Skin epidermis (tissue), 12 donors: ENCODE measurements at regions not wholly inside any gene's neighbourhood (a gene's known extent, or its start where the extent isn't known, plus 50 kb on each side); places are given as distances from the start of the nearest gene placed in this dataset.
A peak's percentile ranks its signal among the peaks of the same experiment; 100 is the strongest.
"Not testable (repeated sequence)": the region's sequence is repeated elsewhere in the genome, so short reads cannot be mapped to it uniquely, and the experiment has no call there.

Experiments used
- H3K27ac ChIP-seq, 21 experiments: fragments of 200-600 bp; sonication (generic) in 11 of 21; one replicate each; pipeline ENCODE4 v1.5.0; 2020; ENCODE audit warnings: mild to moderate bottlenecking in 3 of 21, inconsistent platforms in 2 of 21, moderate library complexity in 2 of 21
- H3K4me3 ChIP-seq, 7 experiments: fragments of 200-600 bp; sonication (generic) in 2 of 7; one replicate each; pipeline ENCODE4 v1.5.0; 2020; ENCODE audit warnings: inconsistent platforms in 2 of 7, mild to moderate bottlenecking in 2 of 7, moderate library complexity in 1 of 7

GRCh38 chr2:59803586-59803985 is 749.9 kb downstream of the BCL11A start:
- Histone ChIP-seq H3K27ac (no peak overlapping the region), H3K4me3 (no peak overlapping the region)

DNA sequence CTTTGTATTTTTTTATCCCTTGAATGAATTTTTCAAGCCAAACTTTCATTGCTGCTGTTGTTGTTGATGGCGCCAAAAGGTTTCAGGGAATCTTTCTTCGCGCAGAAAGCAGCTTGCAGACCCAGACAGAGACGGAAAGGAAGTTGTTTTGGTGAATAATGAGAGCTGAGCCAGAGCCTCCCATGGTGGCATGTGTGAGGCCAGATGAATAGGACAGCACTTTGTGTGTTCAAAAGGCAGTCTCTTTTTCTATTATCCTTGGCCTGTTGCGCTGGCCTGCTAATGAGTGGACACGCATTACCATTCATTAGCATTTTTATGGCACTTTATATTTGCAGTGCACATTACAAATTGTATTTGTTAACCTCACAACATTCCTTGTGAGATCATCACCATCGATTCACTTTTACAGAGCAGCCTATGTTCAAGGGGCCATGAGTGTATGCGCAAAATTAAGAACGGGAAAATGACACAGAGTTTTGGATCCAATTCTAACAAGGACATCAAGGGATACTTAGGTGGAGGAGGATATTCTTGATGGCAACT is 754.7 kb downstream of the BCL11A start:
- Histone ChIP-seq H3K4me3 (no peak overlapping the region), H3K27ac (no peak overlapping the region)

DNA sequence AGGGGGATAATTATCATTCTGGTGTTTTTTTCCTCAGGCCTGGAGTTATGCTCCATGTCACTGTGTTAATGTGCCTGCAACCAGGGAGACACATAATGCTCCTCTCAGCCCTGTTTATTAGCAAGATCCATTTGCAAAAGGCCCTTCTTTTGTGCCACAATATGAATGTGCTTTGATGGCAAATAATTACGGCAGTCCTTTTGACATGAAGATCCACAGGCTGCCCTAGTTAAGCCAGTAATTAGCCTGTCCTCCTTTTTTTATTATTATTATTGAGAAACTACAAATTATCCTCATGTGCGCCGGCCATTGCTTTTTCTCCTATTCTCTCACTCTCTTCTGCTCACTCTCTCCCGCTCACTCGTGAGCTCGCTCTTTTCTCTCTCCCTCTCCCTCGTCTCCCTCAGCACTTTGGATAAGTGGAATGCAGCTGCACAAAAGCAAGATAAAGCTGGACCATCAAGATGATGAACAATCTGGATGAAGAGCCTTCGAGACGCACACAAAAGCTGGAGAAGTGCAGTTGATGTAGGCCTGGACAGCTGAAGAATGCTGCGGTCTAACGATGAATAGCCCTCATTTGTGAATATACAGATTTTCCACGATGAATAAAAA is 762.3 kb downstream of the BCL11A start:
- H3K4me3 ChIP-seq: no peak overlapping the region

DNA sequence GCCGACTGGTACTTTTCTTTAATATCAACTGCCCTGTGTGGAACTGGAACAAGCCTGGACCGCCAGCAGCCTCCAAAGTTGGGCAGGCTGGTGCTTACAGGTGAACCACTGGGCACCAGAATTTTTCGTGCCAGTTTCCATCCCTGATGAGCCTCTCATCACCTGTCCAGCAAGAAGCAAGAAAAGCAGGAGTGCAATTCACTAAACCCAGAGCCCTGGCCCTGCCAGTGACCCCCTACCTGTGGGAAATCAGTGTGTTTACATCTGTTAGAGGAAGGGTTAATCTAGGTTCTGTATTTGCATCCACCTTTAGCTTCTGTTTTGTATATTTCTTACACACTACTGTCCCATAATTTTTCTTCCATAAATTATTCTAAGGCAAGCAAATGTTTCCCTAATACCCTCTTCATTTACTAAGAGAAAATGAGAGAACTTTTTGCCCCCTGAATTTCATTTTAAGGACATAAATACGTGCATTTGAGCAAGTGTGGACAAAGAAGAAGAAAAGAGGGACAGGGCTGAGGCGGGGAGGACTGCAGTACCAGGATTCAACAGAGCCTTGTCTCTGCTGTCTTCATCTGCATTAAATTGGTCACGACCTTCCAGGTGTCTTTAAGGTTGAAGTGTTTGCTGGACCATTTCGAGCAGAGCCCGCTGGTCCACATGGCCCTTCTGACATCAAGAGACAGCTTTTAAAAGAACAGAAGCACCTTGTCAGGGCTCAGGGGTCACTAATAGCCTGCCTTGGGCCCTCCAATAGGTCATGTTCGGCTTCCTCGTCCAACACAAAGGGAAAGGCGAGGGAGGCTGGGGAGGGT is 763.1 kb downstream of the BCL11A start:
- no peak overlapping the region for H3K27ac ChIP-seq
- no peak overlapping the region for H3K4me3 ChIP-seq

More for the DNA sequence above, 762.3 kb downstream of the BCL11A start:
- H3K27ac ChIP-seq: no peak overlapping the region

GRCh38 chr2:59789523-59789922 is 763.9 kb downstream of the BCL11A start:
- no peak overlapping the region for H3K4me3 ChIP-seq

DNA sequence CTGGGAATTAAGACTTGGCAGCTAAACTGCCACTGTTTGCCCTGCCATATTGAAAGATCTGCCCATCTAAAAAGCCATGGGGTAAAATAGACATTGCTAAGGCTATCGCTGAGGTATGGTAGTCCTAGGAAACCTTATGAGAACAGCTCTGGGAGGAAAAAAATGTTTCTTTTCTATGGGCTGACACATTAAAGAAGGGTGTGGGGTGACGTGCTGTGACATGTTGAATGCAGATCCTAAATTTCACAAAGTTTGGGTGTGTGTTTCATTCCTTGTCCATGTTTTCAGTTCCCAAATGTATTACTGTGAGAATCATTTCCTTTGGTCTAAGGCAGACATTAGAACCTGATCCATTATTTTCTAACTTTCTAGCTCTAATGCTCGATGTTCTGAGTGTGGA is 766.4 kb downstream of the BCL11A start:
- Histone ChIP-seq H3K4me3 (no peak overlapping the region), H3K27ac (peak overlapping the region in 14 of 21 experiments; percentile 1 to 71 (median 52))

More at GRCh38 chr2:59789523-59789922, 763.9 kb downstream of the BCL11A start:
- no peak overlapping the region for H3K27ac ChIP-seq

GRCh38 chr2:59786684-59787083 is 766.8 kb downstream of the BCL11A start:
- Histone ChIP-seq H3K27ac (peak overlapping the region in 14 of 21 experiments; percentile 6 to 71 (median 52)), H3K4me3 (no peak overlapping the region)

DNA sequence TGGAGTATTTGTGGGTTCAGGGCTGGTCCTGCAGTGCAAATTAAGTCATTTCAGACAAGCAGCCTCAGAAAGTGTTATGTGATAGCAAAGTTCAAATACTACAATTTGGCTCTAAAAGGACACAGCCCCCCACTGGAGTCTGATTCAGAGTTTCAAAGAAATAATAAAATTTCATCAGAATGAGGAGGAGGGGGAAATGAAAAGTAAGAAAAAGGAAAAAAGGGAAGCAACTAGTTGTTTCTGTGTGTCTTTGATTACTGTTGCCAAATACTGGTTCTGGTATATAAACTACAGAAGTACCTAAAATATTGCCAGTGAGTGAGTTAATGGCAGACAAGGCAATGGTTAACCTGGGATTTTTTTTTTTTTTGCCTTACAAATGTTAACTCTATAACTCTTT is 773.9 kb downstream of the BCL11A start:
- Histone ChIP-seq H3K27ac (no peak overlapping the region), H3K4me3 (no peak overlapping the region)

DNA sequence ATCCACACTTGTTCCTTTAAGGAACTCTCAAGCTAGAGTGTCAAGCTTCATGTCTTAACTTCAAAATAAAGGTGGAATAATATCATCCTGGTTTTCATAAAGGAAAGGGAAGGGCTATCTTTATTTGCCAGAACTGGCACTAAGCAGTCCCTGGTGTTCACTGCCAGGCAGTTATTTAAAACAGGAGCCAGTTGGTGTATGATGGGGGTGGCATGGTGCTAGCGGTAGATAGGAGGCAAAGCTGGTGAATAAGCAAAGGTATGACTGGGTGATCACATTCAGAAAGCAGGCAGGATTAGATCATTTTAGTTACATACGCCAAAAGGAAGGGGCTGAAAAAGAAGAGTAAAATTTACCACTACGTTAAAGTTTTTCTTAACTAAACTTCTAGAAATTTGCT is 776.3 kb downstream of the BCL11A start:
- Histone ChIP-seq H3K27ac (no peak overlapping the region), H3K4me3 (no peak overlapping the region)

GRCh38 chr2:59776726-59777008 is 776.8 kb downstream of the BCL11A start:
- Histone ChIP-seq H3K27ac (no peak overlapping the region), H3K4me3 (no peak overlapping the region)

- Histone ChIP-seq H3K4me3 (no peak overlapping the region), H3K27ac (no peak overlapping the region)
Observed at GRCh38 chr2:59774821-59775433, 778.5 kb downstream of the BCL11A start.

- no peak overlapping the region for H3K4me3 ChIP-seq
- H3K27ac ChIP-seq: no peak overlapping the region
Observed at GRCh38 chr2:59770651-59771050, 782.8 kb downstream of the BCL11A start.

DNA sequence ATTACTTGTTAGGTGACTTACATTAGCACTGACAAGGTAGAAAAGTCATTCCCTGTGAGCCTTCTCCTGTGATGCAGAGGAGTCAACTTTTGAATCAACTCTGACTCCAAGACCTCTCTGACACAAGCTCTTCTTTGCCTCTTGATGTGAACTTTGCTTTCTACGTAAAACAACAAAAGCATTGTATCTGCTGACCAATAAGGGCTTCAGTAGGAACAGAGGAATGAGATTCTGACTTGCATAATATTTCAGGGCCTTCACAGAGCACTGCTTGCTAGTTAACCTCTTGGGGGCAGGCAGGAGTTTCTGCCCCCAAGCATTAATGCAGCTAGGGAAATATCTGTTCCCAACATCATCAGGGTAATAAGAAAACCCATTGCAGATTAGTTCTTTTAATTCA is 791.5 kb downstream of the BCL11A start:
- no peak overlapping the region for H3K4me3 ChIP-seq
- H3K27ac ChIP-seq: no peak overlapping the region

DNA sequence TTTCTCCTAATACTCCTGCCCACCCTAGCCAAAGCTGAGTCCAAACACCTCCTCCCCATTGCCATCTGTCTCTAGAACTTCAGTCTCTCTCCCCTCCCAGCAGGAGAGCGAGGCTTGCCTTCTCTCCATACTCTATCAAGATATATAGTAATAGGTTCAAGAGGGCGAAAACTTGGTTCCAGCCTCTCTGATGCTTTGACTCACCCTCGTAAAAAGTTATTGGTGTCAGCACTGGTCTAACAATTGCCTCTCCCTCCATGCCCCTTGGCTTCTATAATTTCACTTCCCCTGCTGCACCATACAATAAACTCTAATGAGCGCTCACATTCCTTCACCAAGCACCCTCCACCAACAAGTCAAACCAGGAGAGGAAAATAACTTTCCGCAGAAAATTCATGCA is 797.3 kb downstream of the BCL11A start:
- Histone ChIP-seq H3K27ac (no peak overlapping the region), H3K4me3 (no peak overlapping the region)

DNA sequence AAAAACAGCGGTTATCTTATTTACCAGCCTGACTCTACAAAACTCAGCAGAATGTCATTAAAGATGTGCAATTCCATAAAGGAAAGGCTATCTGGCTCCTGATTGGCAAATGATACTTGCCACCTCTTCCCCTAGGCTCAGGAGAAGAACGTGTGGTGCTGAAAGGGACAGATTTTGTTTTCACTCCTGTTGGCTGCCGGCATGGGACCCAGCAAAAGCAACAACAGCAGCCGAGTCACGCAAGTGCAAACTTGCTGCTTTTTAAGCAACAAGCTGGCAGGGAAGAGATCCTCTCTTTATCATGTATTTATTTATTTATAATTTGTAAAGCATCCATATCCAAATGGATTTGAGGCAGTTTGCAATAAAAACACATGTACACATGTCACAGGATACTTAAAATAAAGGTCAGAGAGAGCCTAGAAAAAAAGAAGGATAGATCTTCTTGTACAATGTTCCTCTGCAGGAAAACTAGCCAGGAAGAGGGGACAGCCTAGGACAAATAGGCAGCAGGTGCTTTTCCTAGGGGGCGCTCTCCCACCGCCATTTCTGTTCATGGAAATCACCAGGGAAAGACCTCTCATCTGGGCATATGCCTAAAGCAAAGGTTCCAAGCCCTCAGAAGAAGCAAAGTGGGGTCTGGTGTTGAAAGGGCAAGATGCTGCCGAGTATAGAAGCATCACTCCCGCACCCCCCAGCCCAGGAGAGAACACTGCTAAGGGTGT is 799.3 kb downstream of the BCL11A start:
- H3K4me3 ChIP-seq: no peak overlapping the region
- H3K27ac ChIP-seq: no peak overlapping the region

- H3K4me3 ChIP-seq: no peak overlapping the region
- no peak overlapping the region for H3K27ac ChIP-seq
Observed at GRCh38 chr2:59752512-59752911, 800.9 kb downstream of the BCL11A start.

- Histone ChIP-seq H3K4me3 (no peak overlapping the region), H3K27ac (no peak overlapping the region)
Observed at GRCh38 chr2:59752071-59752470, 801.4 kb downstream of the BCL11A start.

DNA sequence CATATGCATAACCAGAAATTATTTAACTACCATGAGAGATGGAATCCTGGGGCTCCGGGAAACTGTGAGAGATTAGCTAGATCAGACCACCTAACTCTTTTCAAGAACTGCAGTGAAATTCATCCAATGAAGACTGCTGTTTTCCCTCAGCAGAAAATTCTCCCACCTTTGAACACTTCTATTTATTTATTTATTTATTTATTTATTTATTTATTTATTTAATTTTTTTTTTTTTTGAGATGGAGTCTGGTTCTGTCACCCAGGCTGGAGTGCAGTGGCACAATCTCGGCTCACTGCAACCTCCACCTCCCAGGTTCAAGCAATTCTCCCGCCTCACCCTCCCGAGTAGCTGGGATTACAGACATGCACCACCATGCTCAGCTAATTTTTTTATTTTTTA is 802.2 kb downstream of the BCL11A start:
- H3K4me3 ChIP-seq, H3K27ac ChIP-seq: not testable (repeated sequence)

- Histone ChIP-seq H3K4me3 (no peak overlapping the region), H3K27ac (no peak overlapping the region)
Observed at GRCh38 chr2:59746291-59746690, 807.2 kb downstream of the BCL11A start.

DNA sequence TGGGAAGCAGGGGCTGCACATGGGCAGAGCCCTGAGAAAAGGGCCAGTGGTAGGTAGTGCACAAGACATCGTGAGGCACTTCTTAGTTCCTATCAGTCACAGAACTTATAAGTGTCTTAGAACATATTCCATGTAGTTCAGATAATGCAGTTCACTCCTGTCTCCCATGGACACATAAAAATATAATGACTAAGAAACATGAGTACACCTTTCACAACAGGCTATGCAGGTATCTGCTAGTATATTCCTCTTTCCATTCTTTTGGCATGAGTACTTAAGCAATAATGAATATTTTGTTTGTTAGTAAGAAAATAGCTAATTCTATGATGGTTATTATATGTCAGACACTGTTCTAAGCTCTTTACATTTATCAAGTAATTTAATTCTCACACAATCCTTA is 808.4 kb downstream of the BCL11A start:
- no peak overlapping the region for H3K27ac ChIP-seq
- H3K4me3 ChIP-seq: no peak overlapping the region
